NCI-H748 (cell line): ENCODE measurements at regions not wholly inside any gene's neighbourhood (a gene's known extent, or its start where the extent isn't known, plus 50 kb on each side); places are given as distances from the start of the nearest gene placed in this dataset.

ENCODE experiments used
- DNase-seq: peaks from one replicate; lab custom pipeline; 2025; ENCODE audit not compliant: unreplicated experiment; lab: John Stamatoyannopoulos, UW

DNA sequence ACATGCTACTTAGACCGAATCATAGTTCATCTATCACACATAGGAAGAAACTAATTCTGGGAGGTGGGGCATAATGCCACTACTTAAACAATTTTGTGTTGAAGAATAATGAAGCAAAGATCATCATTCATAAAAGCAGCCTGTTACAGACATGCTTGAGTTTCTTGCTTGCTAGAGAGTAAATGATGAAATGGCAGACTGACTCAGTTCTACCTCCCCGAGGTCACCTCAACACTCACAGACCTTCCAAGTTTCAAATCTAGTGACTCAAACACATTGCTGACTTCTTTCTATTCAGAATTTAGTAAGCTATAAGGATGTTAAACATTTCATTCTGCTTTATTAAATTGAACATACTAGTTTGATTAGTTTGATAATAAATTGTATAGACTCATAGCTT lies 636.5 kb upstream of the FRG1 start:
- no peak for DNase-seq

DNA sequence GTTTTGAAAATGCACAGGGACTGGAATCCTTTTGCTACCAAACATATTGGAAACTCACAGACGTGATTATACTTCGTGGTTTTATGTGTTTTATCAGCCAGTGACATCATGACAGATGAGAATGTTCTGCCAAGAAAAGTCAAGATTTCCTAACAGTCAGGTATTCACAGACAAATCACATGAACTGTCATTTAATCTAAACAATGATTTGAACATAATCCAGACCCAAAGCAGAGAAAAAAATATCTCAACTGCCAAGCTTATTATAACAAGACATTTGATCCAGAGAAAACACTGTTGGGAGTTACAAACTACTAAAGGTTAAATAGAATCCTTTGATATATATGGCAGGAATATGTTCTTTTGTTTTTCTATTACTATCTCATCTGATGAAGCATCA lies 635.9 kb upstream of the FRG1 start:
- DNase-seq, result no peak

DNA sequence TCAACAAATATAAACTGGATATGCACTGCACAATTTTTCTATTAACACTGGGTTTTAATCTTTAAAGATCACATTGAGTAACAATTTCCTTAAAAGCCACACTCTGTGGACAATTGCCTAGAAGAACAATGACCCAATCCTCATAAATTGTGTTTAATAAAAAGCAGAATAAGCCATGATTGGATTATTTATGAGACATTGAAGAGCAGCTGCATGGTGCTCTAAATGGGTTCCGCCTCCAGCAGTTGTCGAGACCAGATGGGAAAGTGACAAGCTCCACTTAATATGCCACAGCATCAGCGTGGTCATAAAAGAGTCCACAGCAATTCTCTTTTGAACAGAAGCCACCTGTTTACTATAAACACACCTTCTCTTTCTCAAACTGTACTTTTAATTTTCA lies 635.2 kb upstream of the FRG1 start:
- DNase-seq, result peak; percentile 24

DNA sequence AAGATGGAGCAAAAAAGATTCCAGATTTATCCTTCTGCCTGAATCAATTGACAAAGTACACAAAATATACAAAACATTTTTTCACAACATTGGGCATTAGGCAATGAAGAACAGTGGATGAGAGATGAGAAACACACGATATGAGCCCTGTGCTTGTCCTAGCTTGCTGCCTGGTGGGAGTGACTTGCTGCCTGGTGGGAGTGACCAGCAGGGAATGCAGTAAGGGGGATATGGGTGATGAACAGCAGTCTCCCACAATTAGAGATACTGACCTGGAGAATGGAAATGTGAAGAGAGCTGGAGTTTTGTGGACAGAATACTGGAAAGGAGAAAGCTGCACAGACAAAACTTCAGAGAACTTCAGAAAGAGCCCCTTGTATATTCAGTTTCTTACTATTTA lies 629.4 kb upstream of the FRG1 start:
- DNase-seq, result no peak

DNA sequence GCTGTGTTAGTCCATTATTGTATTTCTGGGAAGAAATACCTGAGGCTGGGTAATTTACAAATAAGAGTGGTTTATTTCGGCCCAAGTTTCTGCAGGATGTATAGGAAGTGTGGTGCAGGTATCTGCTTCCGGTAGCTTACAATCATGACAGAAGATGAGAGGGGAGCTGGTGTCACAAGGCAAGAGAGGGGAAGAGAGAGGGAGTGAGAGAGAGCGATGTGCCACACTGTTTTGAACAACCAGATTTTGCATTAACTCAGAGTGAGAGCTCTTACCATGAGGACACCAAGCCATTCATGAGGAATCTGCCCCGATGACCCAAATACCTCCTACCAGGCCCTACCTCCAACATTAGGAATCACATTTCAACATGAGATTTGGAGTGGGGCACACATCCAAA lies 627.6 kb upstream of the FRG1 start:
- DNase-seq, result no peak

DNA sequence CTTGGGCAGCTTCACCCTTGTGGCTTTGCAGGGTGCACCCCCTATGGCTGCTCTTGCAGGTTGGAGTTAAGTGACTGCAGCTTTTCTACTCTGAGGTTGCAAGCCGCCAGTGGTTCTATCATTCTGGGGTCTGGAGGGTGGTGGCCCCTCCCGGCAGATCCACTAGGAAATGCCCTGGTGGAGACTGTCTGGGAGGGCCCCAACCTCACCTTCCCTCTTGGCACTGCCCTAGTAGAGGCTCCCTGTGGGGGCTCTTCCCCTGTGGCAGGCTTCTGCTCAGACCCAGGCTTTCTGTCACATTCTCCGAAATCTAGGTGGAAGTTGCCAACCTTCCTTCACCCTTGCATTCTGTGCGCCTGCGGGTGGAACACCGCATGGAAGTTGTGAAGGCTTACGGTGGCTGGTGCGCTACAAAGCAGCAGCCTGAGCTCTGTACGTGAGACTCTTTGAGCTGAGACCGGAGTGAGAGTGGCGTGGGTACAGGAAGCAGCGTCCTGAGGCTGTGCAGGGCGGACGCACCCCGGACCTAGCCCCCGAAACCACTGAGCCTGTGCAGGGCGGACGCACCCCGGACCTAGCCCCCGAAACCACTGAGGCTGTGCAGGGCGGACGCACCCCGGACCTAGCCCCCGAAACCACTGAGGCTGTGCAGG lies 626.7 kb upstream of the FRG1 start:
- DNase-seq, result no peak

DNA sequence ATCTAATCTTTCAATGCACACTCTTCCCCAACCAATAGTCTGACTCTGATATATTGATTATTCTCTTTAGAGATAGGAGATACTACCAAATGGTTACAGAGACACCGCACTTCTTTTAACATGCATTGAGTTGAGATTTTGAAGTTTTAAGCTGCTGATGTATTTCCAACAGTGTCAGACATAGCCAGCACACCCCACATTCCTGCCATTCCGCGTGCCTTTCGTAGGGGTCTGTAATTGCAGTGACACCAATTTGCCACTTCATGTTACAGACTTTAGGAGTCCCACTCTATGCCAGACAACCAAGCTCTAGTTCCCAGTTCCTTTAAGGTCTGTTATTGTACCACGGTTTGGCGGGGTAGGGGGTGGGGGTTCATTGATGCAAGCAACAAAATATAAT lies 618.2 kb upstream of the FRG1 start:
- no peak for DNase-seq

DNA sequence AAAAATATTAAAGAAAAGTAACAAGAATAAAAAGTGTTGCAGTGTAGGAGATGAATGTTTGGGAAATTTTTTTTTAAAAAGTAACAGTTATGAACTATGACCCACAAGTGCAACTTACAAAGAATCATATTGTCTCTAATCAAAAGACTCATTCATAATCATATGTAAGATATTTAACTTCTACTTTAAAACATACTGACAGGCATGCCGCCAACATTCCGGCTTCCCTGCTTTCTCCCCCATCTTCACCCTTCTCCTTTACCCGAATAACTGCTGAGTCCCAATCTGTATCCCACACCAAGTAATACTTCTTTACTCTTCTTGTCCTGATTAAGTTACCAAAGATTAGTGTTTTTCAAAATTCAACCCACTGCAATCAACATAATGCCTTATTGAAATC lies 598.8 kb upstream of the FRG1 start:
- DNase-seq, result no peak

DNA sequence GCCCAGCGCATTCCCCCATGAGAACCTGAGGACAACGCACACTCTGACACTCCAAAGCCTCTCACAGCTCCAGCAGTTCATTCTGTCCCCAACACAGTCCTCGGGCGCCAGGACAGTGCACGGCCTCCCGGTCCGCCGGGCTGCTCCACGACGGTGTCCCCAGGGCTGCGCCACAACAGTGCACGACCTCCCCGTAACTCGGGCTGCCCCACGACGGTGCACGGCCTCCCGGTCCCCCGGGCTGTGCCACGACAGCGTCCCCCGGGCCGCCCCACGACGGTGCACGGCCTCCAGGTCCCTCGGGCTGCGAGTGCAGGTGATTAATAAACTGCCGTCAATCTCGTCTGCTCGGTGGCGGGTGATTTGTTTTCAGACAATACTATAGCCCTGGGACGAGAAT lies 585.1 kb upstream of the FRG1 start:
- no peak for DNase-seq

DNA sequence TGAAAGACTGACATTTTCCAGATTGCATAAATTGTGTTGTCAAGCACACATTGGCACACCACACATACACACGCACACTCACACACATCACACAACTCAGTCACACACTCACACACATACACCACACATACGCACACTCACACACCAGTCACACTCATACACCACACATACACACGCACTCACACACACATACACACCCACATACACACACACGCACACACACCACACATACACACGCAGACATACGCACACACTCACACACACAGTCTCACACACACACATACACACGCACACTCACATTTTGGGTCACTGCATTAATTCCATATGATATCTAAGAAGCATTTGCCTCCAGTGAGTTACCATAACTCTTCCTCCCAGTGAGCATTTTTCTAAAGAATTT lies 578.3 kb upstream of the FRG1 start:
- no peak for DNase-seq

DNA sequence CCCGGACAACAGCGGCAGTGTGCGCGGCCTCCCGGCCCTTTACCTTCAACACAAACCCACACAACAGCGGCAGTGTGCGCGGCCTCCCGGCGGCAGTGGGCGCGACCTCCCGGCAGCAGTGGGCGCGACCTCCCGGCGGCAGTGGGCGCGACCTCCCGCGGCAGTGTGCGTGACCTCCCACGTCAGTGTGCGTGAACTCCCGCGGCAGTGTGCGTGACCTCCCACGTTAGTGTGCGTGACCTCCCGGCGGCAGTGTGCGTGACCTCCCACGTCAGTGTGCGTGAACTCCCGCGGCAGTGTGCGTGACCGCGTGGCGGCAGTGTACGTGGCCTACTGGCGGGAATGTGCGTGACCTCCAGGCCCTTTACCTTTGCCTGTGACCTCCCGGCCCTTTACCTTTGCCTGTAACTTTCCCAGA lies 576.6 kb upstream of the FRG1 start:
- DNase-seq, result no peak

DNA sequence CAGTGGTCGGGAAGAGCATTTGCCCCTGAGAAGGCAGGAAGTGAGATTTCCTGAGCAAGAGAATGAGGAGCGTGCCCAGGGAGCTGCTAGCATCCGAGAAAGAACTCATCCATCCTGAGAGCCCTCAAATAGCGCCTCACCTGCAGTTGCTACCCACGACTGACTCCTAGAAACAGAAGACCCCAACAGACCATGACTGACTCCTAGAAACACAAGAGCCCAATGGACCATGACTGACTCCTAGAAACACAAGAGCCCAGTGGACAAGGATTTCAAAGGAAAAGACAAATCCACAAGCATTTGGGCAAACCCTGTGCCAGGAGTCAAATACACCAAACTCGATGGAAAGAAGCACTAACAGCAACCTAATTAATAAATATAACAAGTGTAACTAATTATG lies 575.2 kb upstream of the FRG1 start:
- no peak for DNase-seq

DNA sequence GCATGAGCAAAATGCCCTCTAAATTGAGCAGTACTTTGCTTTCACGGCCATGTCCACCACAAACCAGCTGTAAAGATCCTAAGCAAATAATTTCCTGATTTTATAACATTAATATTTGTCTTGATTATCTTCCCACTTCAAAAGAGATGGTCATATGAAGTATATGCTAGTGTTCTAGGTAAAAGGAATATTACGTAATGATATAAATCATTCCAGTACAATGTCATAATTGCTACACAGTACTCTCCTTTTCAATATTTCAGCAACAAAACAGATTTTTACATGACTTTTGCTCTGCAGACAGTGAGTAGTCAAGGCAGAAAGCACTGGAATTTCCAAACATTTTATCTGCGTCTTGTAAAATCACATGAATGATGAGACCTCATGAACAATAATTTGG lies 572.8 kb upstream of the FRG1 start:
- no peak for DNase-seq

DNA sequence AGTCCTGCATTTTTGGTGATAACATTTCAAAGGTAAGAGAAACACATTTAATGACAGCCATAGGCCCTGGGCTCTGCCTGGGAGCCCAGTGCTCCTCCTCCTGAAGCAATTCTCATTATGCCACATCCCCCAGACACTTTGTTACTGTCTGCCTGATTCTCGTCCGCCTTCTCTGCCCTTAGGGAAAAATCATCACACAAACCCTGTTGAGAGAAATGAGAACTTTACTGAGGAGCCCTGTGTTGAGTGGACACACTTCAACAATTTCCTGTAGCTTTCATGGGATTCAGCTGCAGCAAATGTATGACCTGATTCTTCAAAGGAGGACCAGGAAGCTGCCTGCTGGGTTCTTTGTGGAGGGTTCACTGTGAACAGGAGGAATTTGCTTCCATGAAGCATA lies 566.5 kb upstream of the FRG1 start:
- DNase-seq, result no peak

DNA sequence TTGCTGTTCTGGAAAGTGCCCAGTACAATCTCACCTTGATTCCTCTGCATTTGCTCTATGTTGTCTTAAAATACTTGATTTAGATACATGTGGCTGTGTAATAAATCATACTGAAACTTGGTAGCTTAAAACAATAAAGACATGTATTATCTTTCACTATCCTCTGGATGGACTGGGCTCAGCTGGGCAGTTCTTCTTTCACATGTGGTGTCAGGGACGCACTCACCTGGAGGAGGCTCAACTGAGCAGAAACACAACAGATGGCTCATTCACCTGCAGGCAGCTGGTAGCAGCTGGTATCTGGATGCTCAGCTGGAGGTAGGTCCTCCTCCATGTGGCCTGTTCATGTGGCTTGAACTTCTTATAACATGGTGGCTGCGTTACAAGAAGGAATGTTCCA lies 563.8 kb upstream of the FRG1 start:
- DNase-seq, result no peak

DNA sequence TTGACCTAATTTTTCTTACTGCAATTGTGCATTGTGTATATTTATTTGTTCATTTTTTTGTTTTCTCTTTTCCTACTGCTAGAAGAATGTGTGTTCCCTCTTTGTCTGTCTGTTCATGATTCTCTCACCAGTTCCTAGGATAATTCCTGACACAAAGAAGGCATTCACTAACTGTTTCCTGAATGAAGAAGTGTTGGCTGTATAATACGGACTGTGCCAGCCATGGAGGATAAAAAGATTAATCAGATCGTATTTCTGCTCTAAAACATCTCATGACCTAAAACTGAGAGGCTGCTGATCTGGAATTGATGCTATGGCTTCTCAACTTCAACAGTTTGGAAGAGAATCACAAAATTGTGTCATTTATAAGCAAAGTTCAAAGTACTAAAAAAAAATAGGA lies 563.1 kb upstream of the FRG1 start:
- no peak for DNase-seq

DNA sequence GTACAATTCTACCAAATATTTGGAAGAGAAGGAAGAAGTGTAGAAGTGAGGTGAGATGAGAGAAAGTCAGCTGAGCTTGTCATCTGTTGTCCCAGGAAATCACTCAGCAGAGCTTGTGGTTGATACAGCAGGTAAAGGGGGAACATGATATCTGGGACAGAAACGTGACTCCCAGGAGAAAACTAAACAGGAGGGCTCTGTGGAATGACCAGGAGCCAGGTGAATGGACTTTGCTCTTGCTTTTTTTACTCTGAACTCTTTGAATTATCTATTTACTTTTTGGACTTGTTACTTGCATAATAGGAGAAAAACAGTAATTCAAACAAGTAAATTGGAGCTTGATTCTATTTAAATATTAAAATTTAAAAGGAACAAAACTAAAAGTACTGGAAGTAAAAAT lies 555.6 kb upstream of the FRG1 start:
- no peak for DNase-seq

DNA sequence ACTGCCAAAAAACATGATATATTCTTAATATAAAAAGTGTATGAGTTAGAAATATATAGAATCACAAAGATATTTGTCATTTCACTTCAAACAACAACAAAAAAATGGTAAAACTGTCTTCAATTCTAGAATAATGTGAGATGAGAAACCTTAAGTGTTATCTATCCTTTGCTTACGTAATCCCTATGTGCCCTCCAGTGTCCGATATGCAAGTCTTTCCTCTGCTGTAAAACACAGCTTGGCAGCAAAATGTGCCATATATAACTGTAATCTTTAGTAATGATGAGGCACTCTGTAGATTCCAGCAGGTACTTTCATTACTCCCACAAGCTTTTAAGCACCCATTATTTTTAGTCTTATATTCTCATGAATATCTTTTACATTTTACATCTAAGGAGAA lies 555.1 kb upstream of the FRG1 start:
- DNase-seq, result no peak

DNA sequence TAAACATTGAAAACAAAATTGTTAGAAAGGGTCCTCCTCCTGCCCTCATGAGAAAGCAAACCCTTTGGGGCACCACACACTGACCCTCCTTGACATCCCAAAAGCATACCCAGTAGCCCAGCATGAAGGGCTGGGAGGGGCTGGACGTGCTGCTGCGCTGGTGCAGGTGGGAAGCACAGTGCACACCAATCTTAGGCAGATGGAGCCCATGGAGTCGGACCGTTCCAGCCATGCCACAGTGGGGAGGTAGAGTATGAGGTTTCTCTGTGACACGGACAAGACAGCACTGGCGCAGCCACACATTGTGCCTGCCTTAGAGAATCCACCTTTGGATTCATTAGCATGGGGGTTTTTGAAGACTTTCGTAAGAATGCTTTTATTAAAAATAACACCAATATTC lies 544.2 kb upstream of the FRG1 start:
- DNase-seq, result no peak

DNA sequence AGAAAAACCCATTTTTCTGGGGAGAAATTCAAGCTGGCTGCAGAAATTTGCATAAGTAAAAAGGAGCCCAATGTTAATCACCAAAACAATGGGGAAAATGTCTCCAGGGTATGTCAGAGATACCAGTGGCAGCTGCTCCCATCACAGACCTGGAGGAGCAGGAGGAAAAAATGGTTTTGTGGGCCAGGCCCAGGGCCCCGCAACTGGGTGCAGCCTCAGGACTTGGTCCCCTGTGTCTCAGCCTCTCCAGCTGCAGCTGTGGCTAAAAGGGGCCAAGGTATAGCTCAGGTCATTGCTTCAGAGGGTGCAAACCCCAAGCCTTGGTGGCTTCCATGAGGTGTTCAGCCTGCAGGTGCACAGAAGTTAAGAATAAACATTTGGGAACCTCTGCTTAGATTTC lies 536.4 kb upstream of the FRG1 start:
- DNase-seq, result no peak

DNA sequence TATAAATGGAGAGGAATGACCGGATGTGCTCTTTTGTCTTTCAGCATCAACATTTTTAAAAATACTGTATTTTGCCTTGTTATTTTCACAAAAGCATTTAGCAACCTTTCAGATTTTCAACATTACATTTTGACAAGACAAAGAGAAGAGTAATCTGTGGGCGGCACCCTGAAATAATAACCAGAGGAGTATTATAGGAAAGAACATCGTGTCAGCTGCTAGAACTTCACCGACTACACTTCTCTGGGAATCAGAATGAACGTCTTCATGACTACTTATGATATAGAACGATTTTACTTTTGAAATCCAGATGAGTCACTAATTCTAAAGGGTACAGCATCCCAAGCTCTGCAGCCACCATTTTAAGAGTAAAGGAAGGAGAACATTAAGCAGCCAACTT lies 531.5 kb upstream of the FRG1 start:
- no peak for DNase-seq

DNA sequence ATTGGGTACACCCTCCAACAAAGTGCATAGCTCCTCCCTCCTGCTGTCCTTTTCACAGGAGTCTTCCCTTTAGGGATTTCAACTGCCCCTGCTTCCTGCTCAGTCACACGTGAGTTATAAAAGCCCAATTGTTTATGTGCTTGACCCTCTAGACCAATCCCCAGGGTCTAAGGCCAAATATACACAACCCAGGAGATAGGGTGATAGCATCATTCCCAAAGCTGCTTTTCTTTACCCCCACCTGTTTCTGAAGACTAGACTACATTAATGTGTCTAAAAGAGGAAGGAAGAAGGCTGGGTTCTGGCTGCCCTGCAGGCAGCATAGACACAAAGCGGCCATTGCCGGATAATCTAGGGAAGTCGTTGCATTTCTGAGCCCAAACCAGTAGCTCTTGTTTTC lies 526.7 kb upstream of the FRG1 start:
- no peak for DNase-seq

DNA sequence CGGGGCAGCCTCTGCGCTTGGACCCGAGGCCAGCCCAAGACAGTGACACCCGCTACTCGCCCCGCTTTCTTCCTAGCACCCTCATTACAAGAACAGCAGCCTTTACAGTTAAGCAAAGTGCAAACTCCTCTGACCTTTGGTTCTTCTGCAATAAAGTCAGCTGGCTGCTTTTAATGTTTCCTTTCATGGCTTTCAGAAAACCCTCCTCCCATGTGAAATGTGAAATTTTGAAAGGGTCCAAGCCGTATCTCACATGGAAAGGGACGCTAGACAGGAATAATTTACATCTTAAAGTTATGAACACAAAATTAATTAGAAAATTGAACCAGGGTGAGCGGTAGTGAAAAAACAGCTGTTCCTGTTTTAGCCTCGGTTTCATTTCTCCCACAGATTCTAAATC lies 520.1 kb upstream of the FRG1 start:
- DNase-seq, result no peak

DNA sequence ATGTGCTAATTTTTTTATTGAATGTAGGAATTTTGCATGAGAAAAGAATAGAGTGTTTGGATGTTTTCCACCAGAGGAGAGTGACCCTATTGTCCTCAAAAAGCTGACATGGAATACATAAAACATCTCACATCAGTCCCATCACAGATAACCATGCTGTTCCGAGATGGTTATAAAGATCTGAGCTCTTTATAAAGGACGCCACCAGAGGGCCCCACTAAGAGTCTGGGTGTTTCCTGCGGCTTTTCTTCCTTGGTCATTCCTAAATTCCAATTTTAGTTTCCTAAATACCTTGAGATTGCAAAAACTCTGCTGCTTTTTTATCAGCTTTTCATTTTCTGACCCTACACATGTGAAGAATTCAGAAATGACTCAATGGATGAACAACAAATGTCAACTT lies 504.5 kb upstream of the FRG1 start:
- no peak for DNase-seq
